HL-60 (cell line): ENCODE measurements at regions not wholly inside any gene's neighbourhood (a gene's known extent, or its start where the extent isn't known, plus 50 kb on each side); places are given as distances from the start of the nearest gene placed in this dataset.

Experiments
- DNase-seq, 2 experiments: peaks; one replicate each; pipeline ENCODE4 v3.0.0-alpha.2; 2010 to 2020; ENCODE audit warnings: low read depth in 1 of 2, low spot score in 1 of 2
- H3K27ac ChIP-seq: fragments of 250-450 bp; sonication (Bioruptor Pico); replicated peaks from 2 replicates; pipeline ENCODE4 v1.5.1; 2020; ENCODE audit warnings: mild to moderate bottlenecking, moderate library complexity
- H3K27me3 ChIP-seq: fragments of 250-450 bp; sonication (Bioruptor Pico); 2 replicates; pipeline ENCODE4 v1.5.1; 2021; ENCODE audit warnings: mild to moderate bottlenecking, moderate library complexity; ENCODE audit not compliant: insufficient read depth, poor library complexity, severe bottlenecking
- H3K4me3 ChIP-seq: replicated peaks from 2 replicates; pipeline ENCODE4 v1.5.1; 2011; ENCODE audit warnings: mild to moderate bottlenecking, control low read depth, low read length; ENCODE audit not compliant: insufficient read depth
- CTCF ChIP-seq: IDR thresholded peaks from one replicate; pipeline ENCODE4 v1.5.1; 2011; ENCODE audit warnings: low read length, control low read depth, inconsistent platforms; ENCODE audit not compliant: insufficient read depth
- GABPA ChIP-seq: IDR thresholded peaks from 2 replicates; pipeline ENCODE4 v1.6.1; 2012; ENCODE audit warnings: low read depth
- POLR2AphosphoS5 ChIP-seq: IDR thresholded peaks from 2 replicates; pipeline ENCODE4 v1.6.1; 2012; ENCODE audit warnings: low read depth
- REST ChIP-seq: IDR thresholded peaks from 2 replicates; pipeline ENCODE4 v1.6.1; 2012; ENCODE audit warnings: low read depth; ENCODE audit not compliant: insufficient replicate concordance
- SPI1 ChIP-seq: IDR thresholded peaks from 2 replicates; pipeline ENCODE4 v1.6.1; 2012; ENCODE audit warnings: low read depth, mild to moderate bottlenecking, borderline replicate concordance

GRCh38 chr16:61587526-61587925 lies 448.7 kb downstream of the CDH8 start:
- Histone ChIP-seq H3K27ac (no peak overlapping the region), H3K4me3 (no peak overlapping the region), H3K27me3 (no peaks in the 10 kb centered on the region)
- no peak for DNase-seq
- TF ChIP-seq GABPA, result no peak
- no peak for TF ChIP-seq REST
- TF ChIP-seq SPI1, result no peak
- TF ChIP-seq CTCF, result no peak
- TF ChIP-seq POLR2AphosphoS5, result no peak

- H3K4me3 ChIP-seq, result no peak overlapping the region
- no peak overlapping the region for H3K27ac ChIP-seq
Observed at GRCh38 chr16:61581417-61582046, 454.7 kb downstream of the CDH8 start.

More at GRCh38 chr16:61581417-61582046, 454.7 kb downstream of the CDH8 start:
- H3K27me3 ChIP-seq, result no peaks in the 10 kb centered on the region
- TF ChIP-seq REST (no peak), SPI1 (no peak), GABPA (no peak), POLR2AphosphoS5 (no peak), CTCF (no peak)
- DNase-seq, result no peak
